ENCODE measurements at regions not wholly inside any gene's neighbourhood (a gene's known extent, or its start where the extent isn't known, plus 50 kb on each side); places are given as distances from the start of the nearest gene placed in this dataset.

GRCh38 chr20:22204801-22205200 lies 379.6 kb downstream of the FOXA2 start:
- no peak overlapping the region for H3K4me3 ChIP-seq (ENCODE audit: low read depth, low read length)
- H3K27me3 ChIP-seq (ENCODE audit: control insufficient read depth, insufficient read depth, low read length) = no peaks in the 10 kb centered on the region
- no peak overlapping the region for H3K4me2 ChIP-seq (ENCODE audit: low read length)
- no peak overlapping the region for H3K9ac ChIP-seq
- no peaks in the 10 kb centered on the region for H3K9me3 ChIP-seq (ENCODE audit: control insufficient read depth, low read length)
- H3K27ac ChIP-seq = no peak overlapping the region
- H2AFZ ChIP-seq = no peak overlapping the region
- H3K79me2 ChIP-seq = no peaks in the 10 kb centered on the region
- H3K36me3 ChIP-seq (ENCODE audit: control insufficient read depth, insufficient read depth, low read length) = no peaks in the 10 kb centered on the region
- H3K4me1 ChIP-seq = no peaks in the 10 kb centered on the region
- TF ChIP-seq CTCF (IDR thresholded peaks at IDR 0.05) = no peak

- Histone ChIP-seq H3K9me3 (ENCODE audit: control insufficient read depth, low read length) (no peaks in the 10 kb centered on the region), H3K4me1 (no peaks in the 10 kb centered on the region), H3K36me3 (ENCODE audit: control insufficient read depth, insufficient read depth, low read length) (no peaks in the 10 kb centered on the region), H3K79me2 (no peaks in the 10 kb centered on the region), H2AFZ (no peak overlapping the region), H3K27me3 (ENCODE audit: control insufficient read depth, insufficient read depth, low read length) (no peaks in the 10 kb centered on the region), H3K9ac (no peak overlapping the region), H3K4me3 (ENCODE audit: low read depth, low read length) (no peak overlapping the region), H3K27ac (no peak overlapping the region), H3K4me2 (ENCODE audit: low read length) (no peak overlapping the region)
- no peak for TF ChIP-seq CTCF (IDR thresholded peaks at IDR 0.05)
Measured at GRCh38 chr20:22182148-22182547, 402.2 kb downstream of the FOXA2 start.

- Histone ChIP-seq H3K4me2 (ENCODE audit: low read length) (no peak overlapping the region), H3K27ac (no peak overlapping the region), H3K27me3 (ENCODE audit: control insufficient read depth, insufficient read depth, low read length) (no peaks in the 10 kb centered on the region), H3K4me3 (ENCODE audit: low read depth, low read length) (no peak overlapping the region), H3K79me2 (no peaks in the 10 kb centered on the region), H2AFZ (no peak overlapping the region), H3K4me1 (no peaks in the 10 kb centered on the region), H3K36me3 (ENCODE audit: control insufficient read depth, insufficient read depth, low read length) (no peaks in the 10 kb centered on the region), H3K9ac (no peak overlapping the region), H3K9me3 (ENCODE audit: control insufficient read depth, low read length) (no peaks in the 10 kb centered on the region)
- TF ChIP-seq CTCF (IDR thresholded peaks at IDR 0.05) = no peak
Measured at GRCh38 chr20:22180244-22180643, 404.1 kb downstream of the FOXA2 start.

GRCh38 chr20:22160101-22160652 lies 424.2 kb downstream of the FOXA2 start:
- Histone ChIP-seq H3K27ac (no peak overlapping the region), H3K4me1 (no peaks in the 10 kb centered on the region), H3K79me2 (no peaks in the 10 kb centered on the region), H3K4me3 (ENCODE audit: low read depth, low read length) (no peak overlapping the region), H3K9me3 (ENCODE audit: control insufficient read depth, low read length) (no peaks in the 10 kb centered on the region), H3K27me3 (ENCODE audit: control insufficient read depth, insufficient read depth, low read length) (no peaks in the 10 kb centered on the region), H3K4me2 (ENCODE audit: low read length) (no peak overlapping the region), H3K36me3 (ENCODE audit: control insufficient read depth, insufficient read depth, low read length) (no peaks in the 10 kb centered on the region), H2AFZ (no peak overlapping the region), H3K9ac (no peak overlapping the region)
- TF ChIP-seq CTCF (IDR thresholded peaks at IDR 0.05) = no peak

- no peak overlapping the region for H3K4me3 ChIP-seq (ENCODE audit: low read depth, low read length)
Measured at GRCh38 chr20:22159276-22159675, 425.1 kb downstream of the FOXA2 start.

More at GRCh38 chr20:22159276-22159675, 425.1 kb downstream of the FOXA2 start:
- H3K4me2 ChIP-seq (ENCODE audit: low read length) = no peak overlapping the region
- H3K4me1 ChIP-seq = no peaks in the 10 kb centered on the region
- no peak overlapping the region for H3K9ac ChIP-seq
- no peaks in the 10 kb centered on the region for H3K36me3 ChIP-seq (ENCODE audit: control insufficient read depth, insufficient read depth, low read length)
- H3K27me3 ChIP-seq (ENCODE audit: control insufficient read depth, insufficient read depth, low read length) = no peaks in the 10 kb centered on the region
- H2AFZ ChIP-seq = no peak overlapping the region
- TF ChIP-seq CTCF (IDR thresholded peaks at IDR 0.05) = no peak
- H3K9me3 ChIP-seq (ENCODE audit: control insufficient read depth, low read length) = no peaks in the 10 kb centered on the region
- no peak overlapping the region for H3K27ac ChIP-seq
- no peaks in the 10 kb centered on the region for H3K79me2 ChIP-seq

Data from parathyroid adenoma (tissue), 2 donors.